ENCODE measurements at regions not wholly inside any gene's neighbourhood (a gene's known extent, or its start where the extent isn't known, plus 50 kb on each side); places are given as distances from the start of the nearest gene placed in this dataset.

DNA sequence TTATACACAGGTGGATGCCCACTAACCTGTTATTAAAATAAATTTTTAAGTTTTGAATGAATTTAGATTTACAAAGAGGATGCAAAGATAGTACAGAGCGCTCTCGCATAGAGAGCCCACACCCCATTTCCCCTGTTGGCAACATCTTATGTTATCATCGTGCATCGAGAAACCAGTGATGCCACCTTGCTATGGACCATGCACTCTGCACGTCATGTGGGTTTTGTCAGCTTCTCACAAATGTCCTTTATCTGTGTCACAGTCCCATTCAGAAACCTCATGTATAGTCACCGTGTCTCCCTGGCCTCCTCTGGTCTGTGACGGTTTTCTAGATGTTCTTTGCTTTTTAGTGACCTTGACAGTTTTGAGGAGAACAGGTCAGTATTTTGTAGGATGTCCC is 60.0 kb downstream of the ING1 start:
- Histone ChIP-seq H3K27ac (ENCODE audit: low read depth in 1 of 2, low read length in 2 of 2) (no peak overlapping the region), H3K36me3 (ENCODE audit: control insufficient read depth in 4 of 4, insufficient read depth in 3 of 4, low read depth in 1 of 4, low read length in 3 of 4) (no peaks in the 10 kb centered on the region), H3K27me3 (ENCODE audit: control insufficient read depth in 4 of 4, insufficient read depth in 4 of 4, low read length in 3 of 4) (no peaks in the 10 kb centered on the region), H3K9me3 (ENCODE audit: control insufficient read depth in 4 of 4, low read length in 3 of 4) (no peaks in the 10 kb centered on the region), H3K4me3 (ENCODE audit: low read depth in 1 of 3, low read length in 3 of 3) (no peak overlapping the region), H3K4me1 (ENCODE audit: control insufficient read depth in 4 of 4, insufficient read depth in 4 of 4, low read length in 3 of 4) (no peaks in the 10 kb centered on the region), H3K9ac (ENCODE audit: low read depth in 1 of 2, low read length in 2 of 2) (no peak overlapping the region)
- no peak for DNase-seq (ENCODE audit: low spot score)
- WGBS = 93% methylated on average over 7 of the region's 7 CpGs
- TF ChIP-seq JUND (IDR thresholded peaks at IDR 0.05) (no peak), EGR1 (IDR thresholded peaks at IDR 0.05; ENCODE audit: low read depth in 2 of 2) (no peak), MAX (IDR thresholded peaks at IDR 0.05) (no peak), RXRA (IDR thresholded peaks at IDR 0.05) (no peak), RAD21 (IDR thresholded peaks at IDR 0.05) (no peak), FOXA1 (IDR thresholded peaks at IDR 0.05) (no peak), HNF4A (conservative IDR thresholded peaks at IDR 0.05) (no peak), FOXA2 (IDR thresholded peaks at IDR 0.05) (no peak)
- TF ChIP-seq, protein P1, sequence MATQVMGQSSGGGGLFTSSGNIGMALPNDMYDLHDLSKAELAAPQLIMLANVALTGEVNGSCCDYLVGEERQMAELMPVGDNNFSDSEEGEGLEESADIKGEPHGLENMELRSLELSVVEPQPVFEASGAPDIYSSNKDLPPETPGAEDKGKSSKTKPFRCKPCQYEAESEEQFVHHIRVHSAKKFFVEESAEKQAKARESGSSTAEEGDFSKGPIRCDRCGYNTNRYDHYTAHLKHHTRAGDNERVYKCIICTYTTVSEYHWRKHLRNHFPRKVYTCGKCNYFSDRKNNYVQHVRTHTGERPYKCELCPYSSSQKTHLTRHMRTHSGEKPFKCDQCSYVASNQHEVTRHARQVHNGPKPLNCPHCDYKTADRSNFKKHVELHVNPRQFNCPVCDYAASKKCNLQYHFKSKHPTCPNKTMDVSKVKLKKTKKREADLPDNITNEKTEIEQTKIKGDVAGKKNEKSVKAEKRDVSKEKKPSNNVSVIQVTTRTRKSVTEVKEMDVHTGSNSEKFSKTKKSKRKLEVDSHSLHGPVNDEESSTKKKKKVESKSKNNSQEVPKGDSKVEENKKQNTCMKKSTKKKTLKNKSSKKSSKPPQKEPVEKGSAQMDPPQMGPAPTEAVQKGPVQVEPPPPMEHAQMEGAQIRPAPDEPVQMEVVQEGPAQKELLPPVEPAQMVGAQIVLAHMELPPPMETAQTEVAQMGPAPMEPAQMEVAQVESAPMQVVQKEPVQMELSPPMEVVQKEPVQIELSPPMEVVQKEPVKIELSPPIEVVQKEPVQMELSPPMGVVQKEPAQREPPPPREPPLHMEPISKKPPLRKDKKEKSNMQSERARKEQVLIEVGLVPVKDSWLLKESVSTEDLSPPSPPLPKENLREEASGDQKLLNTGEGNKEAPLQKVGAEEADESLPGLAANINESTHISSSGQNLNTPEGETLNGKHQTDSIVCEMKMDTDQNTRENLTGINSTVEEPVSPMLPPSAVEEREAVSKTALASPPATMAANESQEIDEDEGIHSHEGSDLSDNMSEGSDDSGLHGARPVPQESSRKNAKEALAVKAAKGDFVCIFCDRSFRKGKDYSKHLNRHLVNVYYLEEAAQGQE (IDR thresholded peaks at IDR 0.05) = no peak

DNA sequence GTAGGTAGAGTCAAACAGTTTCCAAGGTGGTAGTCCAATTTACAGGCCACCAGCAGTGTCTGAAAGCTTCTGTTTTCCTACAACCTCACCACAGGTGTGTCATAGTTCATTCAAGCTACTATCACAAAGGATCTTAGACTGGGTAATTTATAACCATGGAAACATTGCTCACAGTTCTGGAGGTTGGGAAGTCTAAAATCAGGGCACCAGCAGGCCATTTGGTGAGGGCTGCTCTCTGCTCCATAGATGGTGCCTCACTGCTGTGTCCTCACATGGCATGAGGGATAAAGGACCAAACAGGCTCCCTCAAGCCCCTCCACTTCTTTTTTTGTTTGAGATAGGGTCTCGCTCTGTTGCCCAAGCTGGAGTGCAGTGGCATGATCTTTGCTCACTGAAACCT is 60.6 kb downstream of the ING1 start:
- Histone ChIP-seq H3K27ac (ENCODE audit: low read depth in 1 of 2, low read length in 2 of 2) (no peak overlapping the region), H3K9me3 (ENCODE audit: control insufficient read depth in 4 of 4, low read length in 3 of 4) (no peaks in the 10 kb centered on the region), H3K9ac (ENCODE audit: low read depth in 1 of 2, low read length in 2 of 2) (no peak overlapping the region), H3K36me3 (ENCODE audit: control insufficient read depth in 4 of 4, insufficient read depth in 3 of 4, low read depth in 1 of 4, low read length in 3 of 4) (no peaks in the 10 kb centered on the region), H3K4me1 (ENCODE audit: control insufficient read depth in 4 of 4, insufficient read depth in 4 of 4, low read length in 3 of 4) (no peaks in the 10 kb centered on the region), H3K27me3 (ENCODE audit: control insufficient read depth in 4 of 4, insufficient read depth in 4 of 4, low read length in 3 of 4) (no peaks in the 10 kb centered on the region), H3K4me3 (ENCODE audit: low read depth in 1 of 3, low read length in 3 of 3) (no peak overlapping the region)
- no peak for TF ChIP-seq FOXA1 (IDR thresholded peaks at IDR 0.05)
- no peak for TF ChIP-seq HNF4G (IDR thresholded peaks at IDR 0.05)
- TF ChIP-seq EGR1 (IDR thresholded peaks at IDR 0.05; ENCODE audit: low read depth in 2 of 2) = no peak
- TF ChIP-seq RXRA (IDR thresholded peaks at IDR 0.05) = no peak
- TF ChIP-seq TAF1 (conservative IDR thresholded peaks at IDR 0.05) = no peak
- TF ChIP-seq RAD21 (IDR thresholded peaks at IDR 0.05) = no peak
- 96% methylated on average over 1 of the region's 1 CpG for WGBS
- DNase-seq (ENCODE audit: low spot score) = no peak

DNA sequence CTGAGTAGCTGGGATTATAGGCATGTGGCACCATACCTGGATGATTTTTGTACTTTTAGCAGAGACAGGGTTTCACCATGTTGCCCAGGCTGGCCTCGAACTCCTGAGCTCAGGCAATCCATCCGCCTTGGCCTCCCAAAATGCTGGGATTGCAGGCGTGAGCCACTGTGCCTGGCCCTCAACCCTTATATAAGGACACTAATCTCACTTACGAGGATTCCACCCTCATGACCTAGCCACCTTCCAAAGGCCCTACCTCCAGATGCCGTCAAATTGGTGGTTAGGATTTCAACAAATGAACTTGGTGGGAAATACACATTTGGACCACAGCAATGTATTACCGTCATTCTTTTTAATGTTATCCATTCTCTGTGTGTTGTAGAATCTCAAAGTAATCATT is 61.0 kb downstream of the ING1 start:
- no peak overlapping the region for H3K9ac ChIP-seq (ENCODE audit: low read depth in 1 of 2, low read length in 2 of 2)
- H3K9me3 ChIP-seq (ENCODE audit: control insufficient read depth in 4 of 4, low read length in 3 of 4) = no peaks in the 10 kb centered on the region
- H3K27me3 ChIP-seq (ENCODE audit: control insufficient read depth in 4 of 4, insufficient read depth in 4 of 4, low read length in 3 of 4) = no peaks in the 10 kb centered on the region
- no peaks in the 10 kb centered on the region for H3K4me1 ChIP-seq (ENCODE audit: control insufficient read depth in 4 of 4, insufficient read depth in 4 of 4, low read length in 3 of 4)
- no peak overlapping the region for H3K27ac ChIP-seq (ENCODE audit: low read depth in 1 of 2, low read length in 2 of 2)
- no peak overlapping the region for H3K4me3 ChIP-seq (ENCODE audit: low read depth in 1 of 3, low read length in 3 of 3)
- no peak for DNase-seq (ENCODE audit: low spot score)
- TF ChIP-seq ATF3 (IDR thresholded peaks at IDR 0.05) = no peak
- TF ChIP-seq JUND (IDR thresholded peaks at IDR 0.05) = no peak
- no peak for TF ChIP-seq FOXA2 (IDR thresholded peaks at IDR 0.05)
- no peak for TF ChIP-seq SP1 (IDR thresholded peaks at IDR 0.05)
- no peak for TF ChIP-seq RAD21 (IDR thresholded peaks at IDR 0.05)
- no peak for TF ChIP-seq RXRA (IDR thresholded peaks at IDR 0.05)
- TF ChIP-seq TAF1 (conservative IDR thresholded peaks at IDR 0.05) = no peak
- no peak for TF ChIP-seq GABPA (IDR thresholded peaks at IDR 0.05 in 1 of 2, conservative IDR thresholded peaks at IDR 0.05 in 1 of 2)
- no peak for TF ChIP-seq FOXA1 (IDR thresholded peaks at IDR 0.05)
- no peak for TF ChIP-seq YY1 (IDR thresholded peaks at IDR 0.05)
- TF ChIP-seq HNF4G (IDR thresholded peaks at IDR 0.05) = no peak
- no peaks in the 10 kb centered on the region for H3K36me3 ChIP-seq (ENCODE audit: control insufficient read depth in 4 of 4, insufficient read depth in 3 of 4, low read depth in 1 of 4, low read length in 3 of 4)
- 93% methylated on average over 6 of the region's 6 CpGs for WGBS
